HS-27A (cell line): ENCODE measurements at regions not wholly inside any gene's neighbourhood (a gene's known extent, or its start where the extent isn't known, plus 50 kb on each side); places are given as distances from the start of the nearest gene placed in this dataset.
"Not testable (repeated sequence)": the region's sequence is repeated elsewhere in the genome, so short reads cannot be mapped to it uniquely, and the experiment has no call there.

Source experiments
- DNase-seq: peaks from one replicate; pipeline ENCODE4 v3.0.0-alpha.2; 2012; ENCODE audit warnings: low read depth, missing footprints

DNA sequence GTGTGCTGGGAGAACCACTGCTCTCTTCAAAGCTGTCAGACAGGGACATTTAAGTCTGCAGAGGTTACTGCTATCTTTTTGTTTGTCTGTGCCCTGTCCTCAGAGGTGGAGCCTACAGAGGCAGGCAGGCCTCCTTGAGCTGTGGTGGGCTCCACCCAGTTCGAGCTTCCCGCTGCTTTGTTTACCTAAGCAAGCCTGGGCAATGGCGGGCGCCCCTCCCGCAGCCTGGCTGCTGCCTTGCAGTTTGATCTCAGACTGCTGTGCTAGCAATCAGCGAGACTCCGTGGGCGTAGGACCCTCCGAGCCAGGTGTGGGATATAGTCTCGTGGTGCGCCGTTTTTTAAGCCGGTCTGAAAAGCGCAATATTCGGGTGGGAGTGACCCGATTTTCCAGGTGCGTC is 164.0 kb downstream of the HRH4 start:
- not testable (repeated sequence) for DNase-seq

DNA sequence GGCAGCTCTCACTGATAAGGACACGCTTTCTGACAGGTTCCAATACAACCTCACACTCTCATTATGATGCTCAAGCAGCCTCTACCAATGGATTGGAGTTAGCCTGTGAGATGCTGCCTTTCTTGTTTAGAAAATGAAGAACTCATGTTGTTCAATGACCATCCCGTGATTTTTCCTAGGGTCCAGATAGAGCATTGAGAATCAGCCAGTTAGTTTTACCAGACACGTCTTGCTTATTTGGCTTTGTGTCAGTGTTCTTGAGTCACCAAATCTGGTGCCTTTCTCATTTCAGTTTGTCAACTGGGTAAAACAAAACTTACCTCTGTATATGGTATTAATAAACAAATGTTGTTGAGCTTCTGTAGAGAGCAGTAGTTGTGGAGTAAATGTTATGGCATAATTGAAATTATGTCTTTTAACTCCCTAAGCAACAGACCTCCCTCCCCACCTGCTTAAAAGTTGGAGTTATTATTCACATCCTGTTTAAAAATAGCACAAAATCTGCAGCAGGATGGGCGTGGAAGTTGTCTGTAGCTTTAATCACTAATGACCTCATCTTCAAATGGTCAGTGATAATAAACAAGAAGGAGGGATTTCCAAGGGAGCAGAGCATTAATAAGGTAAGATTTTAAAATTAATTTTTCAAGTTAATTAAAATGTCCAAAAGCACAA is 167.3 kb downstream of the HRH4 start:
- no peak for DNase-seq

DNA sequence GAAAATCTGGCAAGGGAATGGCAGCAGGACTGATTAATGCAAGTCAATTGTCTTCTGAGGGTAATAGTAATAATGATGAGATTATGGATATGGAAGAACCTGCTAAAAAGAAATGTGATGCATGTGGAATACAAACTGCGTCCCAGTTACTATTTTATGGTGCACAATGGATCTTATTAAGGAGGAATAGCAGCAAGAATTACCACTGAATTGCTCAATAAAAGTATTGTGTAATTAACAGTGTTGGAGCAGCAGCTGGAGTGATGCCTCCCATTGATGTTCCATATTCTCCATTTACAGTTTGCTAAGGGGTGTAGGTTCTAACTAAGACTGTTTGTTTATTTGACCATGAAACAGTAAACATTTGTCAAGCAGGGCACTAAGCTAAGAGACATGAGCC is 167.9 kb downstream of the HRH4 start:
- no peak for DNase-seq

DNA sequence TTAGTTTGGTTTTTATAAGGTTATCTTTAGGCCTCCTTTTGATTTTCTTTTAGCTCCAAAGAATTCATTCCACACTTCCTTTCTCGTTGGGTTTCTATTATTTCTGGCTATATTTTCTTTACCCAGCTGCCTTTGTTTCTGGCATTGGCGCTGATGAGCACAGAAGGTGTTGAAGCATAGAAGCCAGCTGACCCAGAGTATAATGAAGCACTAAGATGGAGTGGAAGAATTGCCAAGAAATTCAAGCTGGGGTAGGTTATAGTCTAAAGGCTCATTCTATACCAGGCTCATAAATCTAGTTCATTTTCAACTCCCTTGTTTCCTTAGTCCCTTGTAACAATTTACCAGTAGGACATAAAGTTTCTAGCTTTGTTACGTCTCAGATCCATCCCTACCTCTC is 169.5 kb downstream of the HRH4 start:
- no peak for DNase-seq

DNA sequence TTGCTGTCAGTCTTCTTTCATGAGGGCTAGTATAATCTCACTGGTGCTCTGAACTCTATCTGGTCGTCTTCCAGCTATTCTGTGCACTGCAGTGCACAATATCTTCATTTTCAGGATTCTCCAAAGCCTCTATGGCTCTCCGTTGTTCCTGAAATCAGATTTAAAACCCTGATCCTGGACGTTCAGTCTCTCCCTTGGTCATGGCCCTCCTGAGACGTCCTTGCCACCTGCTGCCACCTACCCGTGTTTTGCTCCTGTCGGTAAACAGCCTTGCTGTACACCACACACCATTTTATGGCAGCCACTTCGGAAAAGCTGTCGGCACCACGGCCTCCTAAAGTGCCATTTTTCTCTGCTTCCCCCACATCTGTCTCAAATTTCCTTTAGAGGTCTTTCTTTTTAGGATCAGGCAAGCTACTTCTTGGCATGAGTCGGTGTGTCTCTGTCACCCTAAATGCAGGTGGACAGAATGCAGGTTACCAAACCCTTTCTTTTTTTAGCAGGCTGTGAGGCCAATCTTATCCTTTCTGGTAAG is 170.0 kb downstream of the HRH4 start:
- no peak for DNase-seq

DNA sequence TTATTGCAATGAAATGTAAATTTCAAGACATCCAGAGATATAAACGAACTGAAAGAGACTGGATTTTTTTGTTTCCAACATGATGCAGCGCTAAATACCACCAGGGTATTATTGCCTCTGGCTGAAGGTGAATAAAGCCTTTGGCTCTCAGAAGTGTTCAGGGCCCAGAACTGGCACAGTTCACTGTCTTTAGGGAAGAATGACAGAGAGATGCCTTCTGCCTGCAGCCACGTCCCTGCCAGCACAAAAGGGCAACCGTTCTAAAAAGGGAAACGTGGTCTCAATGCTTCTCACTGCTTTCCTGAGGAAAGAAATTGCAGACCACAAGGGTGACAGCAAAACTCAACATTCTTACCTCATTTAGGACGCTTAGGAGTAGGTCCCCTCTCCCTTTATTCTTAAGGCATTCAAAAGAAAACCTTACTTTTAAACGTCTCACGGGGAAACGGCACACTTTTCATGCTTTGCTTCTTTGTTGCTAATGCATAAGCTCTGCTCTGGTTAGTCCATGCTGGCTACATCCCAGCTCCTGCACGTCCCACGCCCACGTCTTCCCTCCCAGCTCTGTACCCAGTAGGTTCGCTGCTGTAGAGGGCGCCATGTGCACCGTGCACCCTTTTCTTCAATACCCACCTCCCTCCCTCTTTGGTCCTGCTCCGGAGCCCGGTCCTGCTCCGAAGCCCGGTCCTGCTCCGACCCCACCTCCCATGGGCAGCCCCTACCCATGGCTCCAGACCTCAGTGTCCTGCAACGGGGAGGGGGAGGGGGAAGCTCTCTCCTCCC is 171.0 kb downstream of the HRH4 start:
- DNase-seq = no peak

DNA sequence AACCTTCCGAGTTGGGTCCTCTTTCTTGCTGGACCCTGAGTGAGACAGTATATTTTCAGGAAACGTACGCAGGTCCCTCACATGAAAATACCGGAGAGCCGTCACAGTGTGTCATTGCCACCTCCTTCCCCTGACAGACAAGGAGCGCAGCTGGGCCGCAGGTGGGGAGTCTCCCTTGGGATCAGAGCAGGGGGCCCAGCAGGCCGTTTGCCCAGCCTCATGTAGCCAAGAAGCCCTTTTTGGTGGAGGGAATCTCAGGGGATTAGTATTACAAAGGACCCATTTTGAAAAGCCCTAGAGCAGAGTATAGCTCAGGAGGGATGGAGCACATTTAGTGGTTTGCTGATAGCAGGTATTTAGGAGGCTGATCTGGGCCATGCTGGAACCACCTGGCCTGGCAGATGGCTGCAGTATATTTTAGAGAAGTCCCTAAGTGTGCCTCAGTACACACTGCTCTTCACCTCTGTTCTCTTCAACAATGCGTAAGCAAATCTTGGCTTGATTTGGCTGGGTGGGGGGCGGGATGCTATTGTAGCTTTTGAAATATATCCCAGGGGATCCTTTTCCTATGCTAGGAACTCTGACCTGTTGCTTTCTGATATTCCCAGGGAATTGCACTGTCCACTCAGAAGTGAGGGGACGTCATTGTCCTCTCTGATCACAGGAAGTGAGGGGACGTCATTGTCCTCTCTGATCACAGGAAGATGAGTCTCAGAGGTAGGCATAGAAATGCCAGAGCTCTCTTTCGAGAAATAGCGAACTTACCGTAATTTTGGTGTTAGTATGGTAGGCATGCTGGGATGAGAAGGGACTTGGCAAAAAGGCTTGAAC is 171.9 kb downstream of the HRH4 start:
- no peak for DNase-seq

DNA sequence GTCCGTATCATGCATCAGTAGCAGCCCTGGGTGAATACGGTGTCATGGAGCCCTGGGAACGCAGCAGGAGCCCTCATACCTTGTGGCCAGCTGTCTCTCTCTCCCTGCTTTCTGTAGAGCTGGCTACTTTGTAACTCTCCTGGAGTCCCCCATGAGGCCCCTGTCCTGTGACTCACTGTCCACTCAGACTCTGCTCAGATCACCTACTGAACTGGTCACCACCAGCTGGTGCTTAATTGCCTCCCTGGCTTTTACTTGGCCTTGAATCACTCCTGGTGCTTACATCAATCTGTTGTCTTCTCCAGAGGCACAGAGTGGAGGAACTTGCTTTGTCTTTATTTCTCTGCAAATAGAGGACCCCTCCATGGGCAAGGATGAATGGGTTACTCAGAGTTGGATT is 172.7 kb downstream of the HRH4 start:
- no peak for DNase-seq

DNA sequence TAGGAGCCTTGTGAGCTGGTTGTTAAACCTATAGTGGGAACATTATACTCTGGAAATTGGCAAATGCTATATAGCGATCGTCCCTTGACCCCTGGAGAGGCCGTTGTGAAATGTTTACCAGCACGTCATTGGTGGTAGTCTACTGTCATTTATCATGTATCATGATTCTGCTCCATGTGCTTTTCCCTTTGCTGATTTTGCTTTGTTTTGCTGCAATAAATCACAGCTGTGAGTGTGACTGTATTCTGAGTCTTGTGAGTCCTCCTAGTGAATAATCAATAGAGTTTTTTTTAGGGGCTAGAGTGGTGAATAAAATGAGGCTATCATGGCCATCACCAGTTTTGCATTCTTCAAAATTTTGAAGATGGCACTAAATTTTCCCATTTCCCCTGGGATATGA is 189.1 kb downstream of the HRH4 start:
- no peak for DNase-seq

DNA sequence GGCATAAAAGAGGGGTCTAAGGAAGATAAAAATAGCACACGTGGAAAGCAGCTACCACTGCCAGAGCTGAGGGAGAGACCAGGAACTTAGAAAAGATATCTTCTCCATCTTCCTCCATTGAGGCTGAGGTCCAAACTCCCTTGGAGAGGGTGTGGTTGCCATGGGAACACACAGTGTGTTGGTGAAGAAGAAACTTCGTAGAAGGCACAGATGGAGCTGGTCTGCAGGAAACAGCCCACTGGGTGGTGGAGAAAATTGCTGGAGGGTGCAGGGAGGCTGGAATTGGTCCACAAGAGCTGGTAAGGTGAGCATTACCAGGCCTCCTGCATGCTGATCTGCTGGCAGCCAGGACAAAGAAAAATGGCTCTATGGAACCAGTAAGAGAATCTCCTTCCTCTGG is 191.0 kb downstream of the HRH4 start:
- DNase-seq = no peak

DNA sequence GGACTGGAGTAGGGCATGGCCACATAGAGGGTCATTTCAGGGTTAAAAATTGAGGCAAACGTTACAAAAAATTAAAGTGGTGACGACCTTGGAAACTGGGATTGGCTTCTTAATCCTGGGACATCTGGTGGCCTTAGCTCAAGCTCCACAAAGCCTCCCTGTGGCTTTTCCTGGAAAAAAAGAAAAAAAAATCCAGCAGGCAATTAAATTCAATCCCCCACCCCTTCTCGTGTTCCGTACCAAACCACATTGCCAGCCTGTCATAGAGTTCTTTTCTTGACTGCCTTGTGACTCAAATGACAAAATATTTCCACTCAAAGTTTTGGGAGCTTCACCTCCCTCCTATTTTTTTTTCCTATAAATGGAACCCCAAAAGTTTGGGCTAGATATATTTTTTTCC is 195.6 kb downstream of the HRH4 start:
- no peak for DNase-seq

DNA sequence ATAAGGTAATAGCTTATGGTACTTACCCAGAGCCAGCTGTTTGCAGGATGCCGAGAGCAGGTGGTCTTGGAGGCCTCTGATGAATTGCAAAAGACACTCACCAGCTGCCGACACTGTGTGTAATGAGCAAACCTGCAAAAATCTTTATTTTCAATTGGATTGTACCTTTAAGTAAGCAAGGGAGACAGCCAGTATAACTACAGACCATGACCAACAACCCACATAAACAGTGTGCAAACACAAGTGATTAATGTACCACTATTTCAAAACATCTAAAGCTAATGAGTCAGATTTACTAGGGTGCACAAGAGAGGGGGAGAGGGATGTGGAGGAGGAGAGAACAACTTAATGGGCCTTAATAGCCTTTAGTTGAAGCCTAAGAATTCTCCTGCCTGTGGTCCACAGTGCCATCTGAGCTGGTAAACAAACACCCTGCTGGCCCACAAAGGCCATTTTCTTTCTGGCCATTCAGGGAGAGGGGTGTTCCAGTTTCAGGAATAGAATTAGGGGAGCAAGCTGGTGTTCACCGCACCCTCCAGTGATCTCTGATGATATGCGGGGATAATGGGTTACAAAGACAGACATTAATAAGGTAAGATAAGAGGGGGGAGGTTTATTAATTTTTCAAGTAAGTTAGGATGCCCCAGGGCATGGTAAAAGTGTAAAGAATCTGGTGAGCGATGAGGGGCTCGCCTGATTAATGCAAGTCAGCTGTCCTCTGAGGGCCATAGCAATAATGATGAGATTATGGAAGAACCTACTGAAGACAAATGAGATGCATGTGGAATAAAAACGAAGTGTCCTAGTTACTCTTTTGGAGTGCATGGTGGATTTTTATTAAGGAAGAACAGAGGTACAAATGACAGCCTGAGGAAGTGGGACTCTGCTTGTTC is 196.4 kb downstream of the HRH4 start:
- no peak for DNase-seq

DNA sequence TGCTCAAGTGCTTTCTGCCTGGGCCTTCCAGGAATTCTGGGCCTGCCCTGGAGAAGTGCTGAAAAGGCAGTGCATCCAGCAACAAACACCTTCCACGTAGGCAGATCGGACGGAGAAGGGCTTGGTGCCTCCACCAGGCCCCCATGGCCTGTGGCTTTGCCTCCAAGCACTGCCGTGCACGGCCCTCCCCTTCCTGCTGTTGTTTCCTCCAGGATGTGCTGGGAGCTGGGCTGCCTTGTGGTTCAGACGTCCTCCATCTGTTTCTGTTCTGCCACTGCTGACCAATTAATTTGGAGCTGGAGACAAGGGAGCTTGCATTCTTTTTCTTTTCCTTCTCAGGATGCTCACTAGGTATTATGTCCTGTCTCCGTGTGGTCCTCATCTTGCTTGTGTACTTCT is 197.0 kb downstream of the HRH4 start:
- DNase-seq = no peak

DNA sequence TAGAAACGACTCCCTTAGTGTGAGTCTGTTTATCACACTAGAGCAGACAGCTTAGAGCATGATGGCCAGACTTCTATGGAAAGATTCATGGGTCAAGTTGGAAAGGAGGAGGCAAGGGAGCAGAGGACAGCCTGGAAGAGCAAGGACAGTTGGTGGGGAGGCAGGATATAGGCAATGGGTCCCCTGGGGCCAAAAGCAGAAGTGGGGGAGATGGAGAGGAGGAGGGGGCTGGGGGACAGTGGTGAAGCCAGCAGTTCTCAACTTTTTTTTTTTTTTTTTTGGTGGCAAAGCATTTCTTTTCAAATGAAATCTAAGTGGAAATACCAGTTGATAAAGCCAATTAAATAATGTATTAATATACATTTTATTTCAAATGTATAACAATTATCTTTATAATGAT is 197.9 kb downstream of the HRH4 start:
- no peak for DNase-seq

DNA sequence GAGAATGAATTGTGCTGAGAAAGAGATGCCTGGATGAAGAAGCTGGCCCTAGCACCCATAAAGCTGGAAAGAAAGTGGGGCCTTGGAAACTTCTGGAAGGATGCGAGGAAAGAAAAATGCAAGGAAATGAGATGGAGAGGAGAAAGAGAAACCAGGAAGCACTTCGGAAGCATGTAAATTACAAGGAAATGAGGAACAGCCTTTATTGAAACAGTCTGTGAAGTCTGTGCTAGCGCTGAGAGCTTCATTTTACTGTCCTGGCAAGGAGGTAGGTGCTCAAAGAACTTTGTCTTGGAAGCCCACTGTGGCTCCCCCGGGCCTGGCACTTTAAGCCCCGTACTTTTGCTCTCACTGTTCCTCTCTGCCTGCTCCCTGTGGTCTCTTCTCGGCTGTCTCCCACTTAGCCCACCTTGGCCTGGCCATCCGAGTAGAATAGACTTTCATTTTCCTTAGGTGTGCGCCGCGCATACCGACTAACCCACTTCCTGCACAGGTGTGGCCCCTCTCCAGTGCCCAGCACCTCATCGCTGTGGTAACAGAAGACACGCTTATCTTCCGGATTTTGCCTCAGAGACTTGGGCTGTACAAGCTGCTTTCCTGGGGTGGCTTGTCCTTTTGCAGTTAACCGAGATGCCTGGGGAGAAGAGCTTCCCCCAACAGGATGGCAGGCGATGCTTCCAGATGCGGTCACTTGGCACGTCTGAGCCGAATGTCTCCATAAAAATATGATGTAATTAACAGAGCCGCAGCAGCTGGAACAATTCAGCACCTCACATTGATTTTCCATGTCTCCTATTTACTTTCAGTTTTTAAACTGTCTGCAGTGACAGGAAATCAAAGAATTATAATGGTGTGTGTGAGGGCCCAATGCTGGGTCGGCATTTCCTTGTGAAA is 199.6 kb downstream of the HRH4 start:
- no peak for DNase-seq

DNA sequence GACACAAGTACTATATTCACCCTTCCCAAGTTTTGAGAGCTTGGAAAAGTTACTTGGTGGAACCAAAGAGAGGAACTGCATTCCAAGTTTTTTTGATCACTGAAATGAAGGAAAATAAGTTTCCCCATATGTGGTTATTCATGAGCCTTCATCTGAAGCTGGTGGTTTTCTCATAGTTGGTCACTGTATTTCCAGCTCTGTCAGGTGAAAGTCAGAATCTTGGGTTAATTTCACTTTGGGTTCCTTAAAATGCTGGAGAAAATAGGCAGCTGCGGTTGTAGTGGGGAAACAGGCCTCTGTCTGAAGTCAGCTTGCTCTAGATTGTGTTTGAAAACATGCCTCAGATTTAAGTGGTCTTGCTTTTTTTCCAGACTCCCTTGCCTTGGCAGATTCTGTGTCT is 200.5 kb downstream of the HRH4 start:
- no peak for DNase-seq

DNA sequence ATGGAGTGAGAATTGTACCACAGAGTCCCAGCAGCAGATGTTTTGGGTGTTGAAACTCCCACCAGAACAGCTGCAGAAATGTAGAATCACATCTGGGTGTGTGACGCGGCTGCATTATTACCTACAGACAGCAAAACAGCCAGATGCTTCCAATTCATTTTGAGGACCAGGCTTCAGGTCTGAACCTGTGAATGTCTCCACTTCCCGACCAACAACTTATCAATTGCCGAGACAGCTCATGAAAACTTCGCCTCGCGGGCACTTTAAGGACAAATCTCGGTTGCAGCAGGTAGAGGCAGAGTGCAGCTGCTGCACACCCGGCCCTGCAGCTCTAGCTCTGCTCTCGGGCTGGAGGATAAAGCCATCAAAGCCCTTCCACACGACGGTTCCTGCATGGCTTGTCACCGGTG is 202.0 kb downstream of the HRH4 start:
- no peak for DNase-seq

DNA sequence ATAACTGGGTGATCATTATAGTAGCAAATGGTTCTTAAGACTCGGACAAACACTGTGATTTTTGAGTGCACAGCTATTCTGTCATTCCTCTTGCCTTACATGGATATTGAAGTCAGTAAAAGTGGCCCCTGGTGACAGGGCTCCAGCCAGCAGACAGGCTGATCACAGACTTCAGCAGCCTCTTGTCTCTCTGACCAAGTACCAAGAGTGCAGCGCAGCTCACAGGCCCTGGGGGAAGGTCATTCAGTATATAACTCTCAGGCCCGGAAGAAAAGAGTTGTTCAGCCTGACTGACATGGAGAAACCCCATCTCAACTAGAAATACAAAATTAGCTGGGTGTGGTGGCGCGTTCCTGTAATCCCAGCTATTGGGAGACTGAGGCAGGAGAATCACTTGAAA is 202.6 kb downstream of the HRH4 start:
- no peak for DNase-seq

DNA sequence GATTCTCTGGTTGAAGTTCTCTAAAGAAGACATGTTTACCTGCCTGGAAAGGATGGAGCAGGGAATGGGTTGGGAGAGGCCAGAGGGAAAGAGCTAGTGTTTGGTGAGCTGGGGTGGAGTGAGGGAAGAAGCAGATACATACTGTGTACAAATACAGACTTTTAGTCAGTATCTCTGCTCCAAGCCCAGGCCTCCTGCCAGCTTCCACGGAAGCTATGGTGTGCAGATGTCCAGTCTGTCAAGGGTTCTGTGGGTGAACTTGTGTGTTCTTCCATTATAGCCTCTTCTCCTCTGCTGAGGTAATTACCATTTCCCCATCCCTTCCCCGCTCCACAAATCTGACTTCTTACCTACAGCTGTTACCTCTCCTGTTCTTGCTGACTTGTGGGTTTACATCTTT is 208.6 kb downstream of the HRH4 start:
- no peak for DNase-seq

DNA sequence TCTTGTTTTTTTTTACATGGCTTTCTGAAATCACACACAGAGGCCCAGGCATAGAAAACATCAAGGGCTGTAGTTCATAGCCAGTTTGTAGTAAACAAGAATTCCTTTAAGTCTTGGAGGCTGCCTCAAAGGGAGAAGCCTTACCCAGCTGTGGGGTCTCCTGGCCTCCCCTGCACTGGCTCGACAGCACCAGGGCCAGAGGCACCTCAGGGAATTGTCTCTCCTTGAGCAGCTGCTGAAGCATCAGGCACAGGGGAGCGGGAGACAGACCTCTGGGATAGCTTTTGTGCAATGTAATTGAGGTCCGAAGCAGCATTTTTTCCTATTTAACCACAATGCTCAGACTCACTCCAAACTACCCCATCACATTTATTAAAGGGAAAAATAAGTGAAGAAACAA is 209.1 kb downstream of the HRH4 start:
- no peak for DNase-seq
